GM12892 (cell line): ENCODE measurements at regions not wholly inside any gene's neighbourhood (a gene's known extent, or its start where the extent isn't known, plus 50 kb on each side); places are given as distances from the start of the nearest gene placed in this dataset.

Experiments used
- DNase-seq: peaks from one replicate; pipeline ENCODE4 v3.0.0; 2011; ENCODE audit not compliant: insufficient read length
- FAIRE-seq: peaks from 2 replicates; lab custom pipeline; 2011; peaks lifted over from hg19 to GRCh38; lab: Jason Lieb, UNC
- POLR2A ChIP-seq: IDR thresholded peaks from 2 replicates; pipeline ENCODE4 v1.6.1; 2011; ENCODE audit warnings: low read depth, low read length, control low read depth
- POLR2AphosphoS5 ChIP-seq: IDR thresholded peaks from 2 replicates; pipeline ENCODE4 v1.6.1; 2011; ENCODE audit warnings: low read depth, low read length, control low read depth
- TAF1 ChIP-seq: IDR thresholded peaks from 2 replicates; pipeline ENCODE4 v1.6.1; 2011; ENCODE audit warnings: low read depth, mild to moderate bottlenecking, control low read depth, low read length, borderline replicate concordance

- TF ChIP-seq POLR2A (no peak), TAF1 (no peak), POLR2AphosphoS5 (no peak)
- DNase-seq, result no peak
- FAIRE-seq, result no peak
These were observed 732.3 kb downstream of the BRD1 start for GRCh38 chr22:49095366-49095765.

DNA sequence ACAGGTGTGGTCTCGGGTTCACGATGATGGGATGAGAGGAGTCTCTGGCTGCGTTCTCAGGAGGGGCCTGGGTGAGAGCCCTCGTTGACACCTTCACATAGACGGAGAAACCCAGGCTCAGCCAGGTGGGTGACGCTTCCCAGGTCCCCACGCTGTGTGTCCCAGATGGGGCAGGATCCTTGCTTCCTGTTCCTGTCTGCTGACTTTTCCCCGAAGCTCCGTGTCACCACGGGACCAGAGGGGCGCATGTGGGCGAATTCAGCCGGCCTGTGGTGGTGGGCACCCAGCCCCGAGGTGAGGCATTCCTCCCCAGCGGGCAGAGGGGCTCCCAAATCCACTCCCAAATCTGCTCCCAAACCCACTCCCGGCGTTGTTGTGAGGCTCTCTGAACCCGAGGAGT is 732.8 kb downstream of the BRD1 start:
- DNase-seq (no peak), FAIRE-seq (no peak)
- no peak for TF ChIP-seq POLR2AphosphoS5
- no peak for TF ChIP-seq TAF1
- no peak for TF ChIP-seq POLR2A

GRCh38 chr22:49094151-49094550 is 733.5 kb downstream of the BRD1 start:
- FAIRE-seq (no peak), DNase-seq (no peak)
- no peak for TF ChIP-seq TAF1
- TF ChIP-seq POLR2AphosphoS5, result no peak
- no peak for TF ChIP-seq POLR2A

- no peak for TF ChIP-seq POLR2A
- TF ChIP-seq POLR2AphosphoS5, result no peak
- TF ChIP-seq TAF1, result no peak
- DNase-seq (no peak), FAIRE-seq (no peak)
These were observed 734.3 kb downstream of the BRD1 start for GRCh38 chr22:49093192-49093880.

GRCh38 chr22:49092716-49093115 is 735.0 kb downstream of the BRD1 start:
- no peak for DNase-seq
- no peak for FAIRE-seq
- TF ChIP-seq TAF1 (no peak), POLR2AphosphoS5 (no peak), POLR2A (no peak)

DNA sequence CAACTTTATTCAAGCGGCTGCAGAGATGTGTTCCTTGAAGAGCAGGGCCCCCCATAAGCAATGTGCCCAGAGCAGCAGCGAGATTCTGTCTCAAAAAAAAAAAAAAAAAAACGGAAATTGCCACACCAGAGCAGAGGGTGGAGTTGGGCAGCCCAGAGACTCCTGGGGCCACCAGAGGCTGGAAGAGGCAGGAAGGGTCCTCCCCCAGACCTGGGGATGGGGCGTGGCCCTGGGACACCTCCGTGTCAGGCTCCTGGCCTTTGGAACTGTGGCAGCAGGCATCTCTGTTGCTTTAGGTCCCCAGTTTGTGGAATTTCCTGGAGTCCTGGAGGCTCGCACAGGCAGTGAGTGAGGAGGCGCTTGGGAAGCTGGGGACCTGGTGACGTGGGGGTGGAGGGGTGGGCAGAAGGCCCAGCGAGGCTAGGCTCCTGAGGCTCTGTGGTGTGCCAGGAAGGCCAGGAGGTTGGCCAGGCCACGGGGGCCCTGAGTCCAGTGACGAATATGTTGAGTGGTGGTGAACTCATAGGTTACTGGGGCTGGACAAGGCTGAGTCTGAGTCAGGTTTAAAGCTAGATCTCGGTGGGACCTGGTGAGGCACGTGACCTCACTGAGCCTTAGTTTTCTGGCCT is 735.6 kb downstream of the BRD1 start:
- no peak for FAIRE-seq
- TF ChIP-seq POLR2AphosphoS5 (no peak), TAF1 (no peak), POLR2A (no peak)
- no peak for DNase-seq

- no peak for TF ChIP-seq TAF1
- TF ChIP-seq POLR2A, result no peak
- no peak for TF ChIP-seq POLR2AphosphoS5
- DNase-seq, result no peak
- FAIRE-seq, result no peak
These were observed 736.2 kb downstream of the BRD1 start for GRCh38 chr22:49091451-49091850.

GRCh38 chr22:49090853-49091135 is 736.9 kb downstream of the BRD1 start:
- no peak for FAIRE-seq
- DNase-seq, result no peak
- no peak for TF ChIP-seq POLR2A

DNA sequence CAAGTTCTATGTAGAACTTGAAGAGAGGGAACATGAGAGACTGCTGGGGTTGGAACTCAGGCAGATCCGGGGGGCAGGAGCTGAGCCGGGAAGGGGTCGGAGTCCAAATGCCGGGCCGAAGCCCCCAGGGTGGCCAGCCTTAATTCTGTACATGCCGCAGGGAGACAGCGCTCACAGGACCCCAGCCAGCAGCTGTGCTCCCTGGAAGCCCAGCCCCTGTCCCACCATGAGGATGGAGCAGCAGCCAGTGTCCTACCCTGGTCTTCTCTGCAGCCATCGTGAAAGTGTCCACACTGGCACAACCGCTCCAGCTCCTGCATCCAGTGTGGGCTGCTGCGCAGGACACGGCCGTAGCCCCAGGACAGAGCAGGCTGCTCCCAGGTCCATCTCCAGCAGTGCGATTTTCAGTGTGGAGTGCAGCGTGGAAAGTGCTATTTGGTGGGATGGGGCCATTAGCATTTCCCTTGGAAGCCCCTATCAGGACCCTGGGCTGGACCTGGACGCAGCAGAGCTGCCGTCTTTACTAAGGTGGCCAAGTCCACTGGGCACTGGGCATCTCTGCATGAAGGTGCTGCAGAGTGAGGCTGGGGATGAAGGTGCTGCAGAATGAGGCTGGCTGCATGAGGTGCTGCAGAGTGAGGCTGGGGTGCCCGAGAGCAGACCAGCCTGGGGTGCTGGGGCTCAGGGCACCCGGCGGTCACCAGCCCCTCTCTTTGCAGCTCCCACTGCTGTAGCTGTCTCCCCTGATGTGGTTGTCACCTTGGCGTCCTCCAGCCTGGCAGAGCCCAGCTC is 737.4 kb downstream of the BRD1 start:
- FAIRE-seq (no peak), DNase-seq (no peak)
- TF ChIP-seq TAF1 (no peak), POLR2AphosphoS5 (no peak)

DNA sequence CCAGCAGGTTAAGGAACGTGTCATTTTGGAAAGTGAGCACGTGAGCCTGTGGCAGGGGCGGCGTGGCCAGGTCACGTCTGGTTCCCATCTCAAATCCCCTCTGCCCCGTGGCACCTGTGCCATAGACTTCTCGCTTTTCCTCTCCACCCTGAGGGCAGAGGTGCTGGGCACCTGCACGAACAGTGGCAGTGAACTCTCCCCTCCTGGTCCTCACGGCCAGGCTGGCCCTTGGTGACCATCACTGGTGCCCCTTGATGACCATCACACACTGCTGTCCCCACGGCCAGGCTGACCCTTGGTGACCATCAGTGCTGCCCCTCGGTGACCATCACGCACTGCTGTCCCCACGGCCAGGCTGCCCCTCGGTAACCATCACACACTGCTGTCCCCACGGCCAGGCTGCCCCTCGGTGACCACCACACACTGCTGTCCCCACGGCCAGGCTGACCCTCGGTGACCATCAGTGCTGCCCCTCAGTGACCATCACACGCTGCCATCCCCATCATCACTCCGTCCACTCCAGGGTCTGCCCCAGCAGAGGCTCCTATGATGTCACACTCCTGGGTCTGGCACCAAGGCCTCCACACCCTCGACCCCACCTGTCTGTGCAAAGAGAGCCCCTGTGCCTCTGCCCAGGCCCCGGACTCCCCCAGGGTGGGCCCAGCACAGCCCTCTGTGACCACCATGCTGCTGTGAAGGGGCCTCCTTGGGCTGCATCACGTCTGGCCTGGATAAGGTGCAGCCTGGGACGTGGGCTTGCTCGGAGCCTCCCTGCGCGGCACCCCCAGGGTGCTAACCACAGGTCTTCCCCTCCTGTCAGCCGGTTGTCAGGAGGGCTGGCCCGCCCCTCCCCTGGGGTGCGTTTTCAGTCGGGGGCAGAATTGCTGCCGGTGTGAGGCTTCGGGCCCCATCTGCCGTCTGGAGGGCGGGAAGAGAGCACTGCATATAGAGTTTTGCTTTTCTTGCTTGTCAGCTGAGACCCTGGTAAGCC is 738.6 kb downstream of the BRD1 start:
- no peak for TF ChIP-seq POLR2AphosphoS5
- no peak for TF ChIP-seq POLR2A
- no peak for TF ChIP-seq TAF1
- DNase-seq (no peak), FAIRE-seq (no peak)
